HepG2 (cell line): ENCODE measurements at regions not wholly inside any gene's neighbourhood (a gene's known extent, or its start where the extent isn't known, plus 50 kb on each side); places are given as distances from the start of the nearest gene placed in this dataset.

ENCODE experiments used
- BRD4 ChIP-seq: sonication (generic); formaldehyde crosslinking; IDR thresholded peaks from 2 replicates; pipeline ENCODE4 v1.4.0; 2020; ENCODE audit warnings: missing genetic modification reagents
- CREM ChIP-seq, 2 experiments: sonication (generic) in 1 of 2; formaldehyde crosslinking in 1 of 2; IDR thresholded peaks; 2 replicates each; pipeline versions ENCODE4 v1.4.0 to v1.6.1; 2016 to 2020; ENCODE audit warnings: antibody characterized with exemption in 1 of 2, mild to moderate bottlenecking in 1 of 2, missing genetic modification reagents in 1 of 2
- E2F1 ChIP-seq: sonication (generic); formaldehyde crosslinking; IDR thresholded peaks from 2 replicates; pipeline ENCODE4 v1.5.0; 2020; ENCODE audit warnings: missing genetic modification reagents
- ETV5 ChIP-seq: IDR thresholded peaks from 2 replicates; pipeline ENCODE4 v1.6.1; 2018; ENCODE audit warnings: missing biosample characterization, missing genetic modification reagents, inconsistent platforms, borderline replicate concordance
- FOXA3 ChIP-seq: IDR thresholded peaks from 2 replicates; pipeline ENCODE4 v1.6.1; 2016; ENCODE audit warnings: missing genetic modification reagents, missing compliant biosample characterization
- FOXK2 ChIP-seq: fragments of 450-650 bp; IDR thresholded peaks from 2 replicates; pipeline ENCODE4 v1.6.1; 2016
- GATAD1 ChIP-seq: IDR thresholded peaks from 2 replicates; pipeline ENCODE4 v1.6.1; 2016; ENCODE audit warnings: missing genetic modification reagents, missing compliant biosample characterization
- GTF2F1 ChIP-seq: fragments of 150-350 bp; IDR thresholded peaks from 2 replicates; pipeline ENCODE4 v1.6.1; 2014; ENCODE audit warnings: low read length
- GTF3A ChIP-seq: sonication (generic); formaldehyde crosslinking; conservative IDR thresholded peaks from 2 replicates; pipeline ENCODE4 v1.4.0; 2020; ENCODE audit warnings: mild to moderate bottlenecking, missing genetic modification reagents
- HNF4G ChIP-seq, 2 experiments: sonication (generic) in 1 of 2; formaldehyde crosslinking in 1 of 2; IDR thresholded peaks; 2 replicates each; pipeline versions ENCODE4 v1.4.0 to v1.6.1; 2011 to 2020; ENCODE audit warnings: borderline replicate concordance in 2 of 2, low read depth in 2 of 2, mild to moderate bottlenecking in 2 of 2, low read length in 1 of 2, missing genetic modification reagents in 1 of 2, moderate library complexity in 1 of 2
- HNRNPK ChIP-seq: fragments of 200-400 bp; formaldehyde crosslinking; IDR thresholded peaks from 2 replicates; pipeline ENCODE4 v1.6.1; 2018; ENCODE audit warnings: low read length, low read depth, moderate library complexity, mild to moderate bottlenecking; ENCODE audit not compliant: poor library complexity, severe bottlenecking
- JUNB ChIP-seq: sonication (generic); formaldehyde crosslinking; IDR thresholded peaks from 2 replicates; pipeline ENCODE4 v1.8.0; 2022; ENCODE audit warnings: missing genetic modification reagents, mild to moderate bottlenecking, borderline replicate concordance
- MBD4 ChIP-seq: IDR thresholded peaks from 2 replicates; pipeline ENCODE4 v1.6.1; 2012; ENCODE audit warnings: low read length, inconsistent platforms, borderline replicate concordance
- MXD4 ChIP-seq: IDR thresholded peaks from 2 replicates; pipeline ENCODE4 v1.6.1; 2016; ENCODE audit warnings: mild to moderate bottlenecking, missing biosample characterization, missing genetic modification reagents
- NCOA5 ChIP-seq: sonication (generic); formaldehyde crosslinking; IDR thresholded peaks from 2 replicates; pipeline ENCODE4 v1.4.0; 2020; ENCODE audit warnings: missing genetic modification reagents
- NFYC ChIP-seq: IDR thresholded peaks from 2 replicates; pipeline ENCODE4 v1.6.1; 2016; ENCODE audit warnings: missing genetic modification reagents, missing compliant biosample characterization
- NR2F2 ChIP-seq: IDR thresholded peaks from 2 replicates; pipeline ENCODE4 v1.6.1; 2012; ENCODE audit warnings: low read depth, inconsistent platforms, borderline replicate concordance
- RARG ChIP-seq: sonication (generic); formaldehyde crosslinking; IDR thresholded peaks from 2 replicates; pipeline ENCODE4 v1.4.0; 2020; ENCODE audit warnings: low read depth, mild to moderate bottlenecking, missing genetic modification reagents
- SALL1 ChIP-seq: sonication (generic); formaldehyde crosslinking; IDR thresholded peaks from 2 replicates; pipeline ENCODE4 v1.8.0; 2022; ENCODE audit warnings: mild to moderate bottlenecking, missing genetic modification reagents
- ZBTB3 ChIP-seq: sonication (generic); formaldehyde crosslinking; IDR thresholded peaks from 2 replicates; pipeline ENCODE4 v1.4.0; 2020; ENCODE audit warnings: low read depth, mild to moderate bottlenecking, moderate library complexity, missing genetic modification reagents, borderline replicate concordance
- ZNF44 ChIP-seq: sonication (generic); formaldehyde crosslinking; IDR thresholded peaks from 2 replicates; pipeline ENCODE4 v1.5.1; 2020; ENCODE audit warnings: mild to moderate bottlenecking, missing genetic modification reagents
- ZNF747 ChIP-seq: sonication (generic); formaldehyde crosslinking; IDR thresholded peaks from 2 replicates; pipeline ENCODE4 v1.8.1; 2023; ENCODE audit warnings: missing genetic modification reagents, mild to moderate bottlenecking, borderline replicate concordance
- ZNF768 ChIP-seq: sonication (generic); formaldehyde crosslinking; IDR thresholded peaks from 2 replicates; pipeline ENCODE4 v1.4.0; 2020; ENCODE audit warnings: missing genetic modification reagents
- ZNF788 ChIP-seq: sonication (generic); formaldehyde crosslinking; IDR thresholded peaks from 2 replicates; pipeline ENCODE4 v1.5.0; 2020; ENCODE audit warnings: mild to moderate bottlenecking, missing genetic modification reagents, borderline replicate concordance
- TF ChIP-seq, protein P1 (sequence below): sonication (generic); formaldehyde crosslinking; conservative IDR thresholded peaks from 2 replicates; pipeline ENCODE4 v1.8.0; 2022; ENCODE audit warnings: mild to moderate bottlenecking, moderate library complexity, missing genetic modification reagents
- TF ChIP-seq, protein P2 (sequence below): sonication (generic); formaldehyde crosslinking; IDR thresholded peaks from 2 replicates; pipeline ENCODE4 v1.4.0; 2020; ENCODE audit warnings: missing genetic modification reagents
- TF ChIP-seq, protein P3 (sequence below): IDR thresholded peaks from 2 replicates; pipeline ENCODE4 v1.6.1; 2016; ENCODE audit warnings: missing compliant biosample characterization, missing genetic modification reagents, borderline replicate concordance

GRCh38 chr2:43021791-43022509 lies 204.5 kb downstream of the ZFP36L2 start (continued):
- TF ChIP-seq, protein P1, sequence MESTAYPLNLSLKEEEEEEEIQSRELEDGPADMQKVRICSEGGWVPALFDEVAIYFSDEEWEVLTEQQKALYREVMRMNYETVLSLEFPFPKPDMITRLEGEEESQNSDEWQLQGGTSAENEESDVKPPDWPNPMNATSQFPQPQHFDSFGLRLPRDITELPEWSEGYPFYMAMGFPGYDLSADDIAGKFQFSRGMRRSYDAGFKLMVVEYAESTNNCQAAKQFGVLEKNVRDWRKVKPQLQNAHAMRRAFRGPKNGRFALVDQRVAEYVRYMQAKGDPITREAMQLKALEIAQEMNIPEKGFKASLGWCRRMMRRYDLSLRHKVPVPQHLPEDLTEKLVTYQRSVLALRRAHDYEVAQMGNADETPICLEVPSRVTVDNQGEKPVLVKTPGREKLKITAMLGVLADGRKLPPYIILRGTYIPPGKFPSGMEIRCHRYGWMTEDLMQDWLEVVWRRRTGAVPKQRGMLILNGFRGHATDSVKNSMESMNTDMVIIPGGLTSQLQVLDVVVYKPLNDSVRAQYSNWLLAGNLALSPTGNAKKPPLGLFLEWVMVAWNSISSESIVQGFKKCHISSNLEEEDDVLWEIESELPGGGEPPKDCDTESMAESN (CRISPR knock-in tag): no peak
- TF ChIP-seq GATAD1 (no peak), HNF4G (IDR thresholded peaks at IDR 0.05; ENCODE audit: borderline replicate concordance, low read depth, low read length) (no peak), HNF4G (CRISPR knock-in tag; IDR thresholded peaks at IDR 0.05; ENCODE audit: borderline replicate concordance, low read depth) (no peak), MBD4 (no peak), GTF2F1 (no peak), ZBTB3 (no peak), ZNF747 (CRISPR knock-in tag) (no peak), NCOA5 (CRISPR knock-in tag) (no peak), FOXK2 (no peak), HNRNPK (no peak), SALL1 (no peak), JUNB (CRISPR knock-in tag) (no peak), MXD4 (CRISPR knock-in tag) (no peak), ETV5 (CRISPR knock-in tag) (no peak), RARG (CRISPR knock-in tag) (no peak), BRD4 (no peak), FOXA3 (CRISPR knock-in tag) (no peak), CREM (IDR thresholded peaks at IDR 0.05) (no peak), CREM (CRISPR knock-in tag; IDR thresholded peaks at IDR 0.05) (no peak), NFYC (CRISPR knock-in tag) (no peak), GTF3A (no peak), ZNF768 (CRISPR knock-in tag) (peak; percentile 42; the same call in 1 of the 2 replicates), NR2F2 (no peak), E2F1 (CRISPR knock-in tag) (no peak), ZNF788 (CRISPR knock-in tag) (peak; percentile 68; the same call in 1 of the 2 replicates), ZNF44 (no peak)
- TF ChIP-seq, protein P2, sequence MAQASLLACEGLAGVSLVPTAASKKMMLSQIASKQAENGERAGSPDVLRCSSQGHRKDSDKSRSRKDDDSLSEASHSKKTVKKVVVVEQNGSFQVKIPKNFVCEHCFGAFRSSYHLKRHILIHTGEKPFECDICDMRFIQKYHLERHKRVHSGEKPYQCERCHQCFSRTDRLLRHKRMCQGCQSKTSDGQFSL (CRISPR knock-in tag): peak; percentile 99
- TF ChIP-seq, protein P3, sequence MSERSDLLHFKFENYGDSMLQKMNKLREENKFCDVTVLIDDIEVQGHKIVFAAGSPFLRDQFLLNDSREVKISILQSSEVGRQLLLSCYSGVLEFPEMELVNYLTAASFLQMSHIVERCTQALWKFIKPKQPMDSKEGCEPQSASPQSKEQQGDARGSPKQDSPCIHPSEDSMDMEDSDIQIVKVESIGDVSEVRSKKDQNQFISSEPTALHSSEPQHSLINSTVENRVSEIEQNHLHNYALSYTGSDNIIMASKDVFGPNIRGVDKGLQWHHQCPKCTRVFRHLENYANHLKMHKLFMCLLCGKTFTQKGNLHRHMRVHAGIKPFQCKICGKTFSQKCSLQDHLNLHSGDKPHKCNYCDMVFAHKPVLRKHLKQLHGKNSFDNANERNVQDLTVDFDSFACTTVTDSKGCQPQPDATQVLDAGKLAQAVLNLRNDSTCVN (CRISPR knock-in tag): no peak
